ENCODE measurements at regions not wholly inside any gene's neighbourhood (a gene's known extent, or its start where the extent isn't known, plus 50 kb on each side); places are given as distances from the start of the nearest gene placed in this dataset.
A peak's percentile ranks its signal among the peaks of the same experiment; 100 is the strongest.

- ChIA-PET CTCF (interaction anchor here (1.2 to 1.6 kb wide), 2 partner anchors 16 to 60 kb away, joined by 3 read pairs; no protein-coding TSS in a partner anchor), POLR2A (interaction anchor here (0.8 to 1.8 kb wide), 4 partner anchors 14 to 145 kb away, joined by 3 to 5 read pairs (median 4); partner anchors contain the start of gene HS3ST1), RAD21 (ENCODE audit: low non-redundant PET in 1 of 2, low total read pairs in 2 of 2, uncharacterized antibody in 2 of 2, unreplicated experiment in 2 of 2) (no interaction called here)
- no peaks in the 10 kb centered on the region for H3K36me3 ChIP-seq (ENCODE audit: control insufficient read depth in 1 of 2, insufficient read depth in 2 of 2, low read length in 2 of 2)
- TF ChIP-seq ZBTB33 (IDR thresholded peaks at IDR 0.05; ENCODE audit: extremely low read depth, insufficient replicate concordance, low read length) (no peak), JUND (IDR thresholded peaks at IDR 0.05) (0 out of 2 replicates have a peak, but pooled peaks have one; percentile 23), TCF7L2 (IDR thresholded peaks at IDR 0.05; ENCODE audit: borderline replicate concordance, extremely low read depth, insufficient read depth, insufficient read length) (no peak), CBX3 (IDR thresholded peaks at IDR 0.05; ENCODE audit: low read depth) (peak; percentile 51; the same call in 1 of the 2 replicates), RAD21 (IDR thresholded peaks at IDR 0.05; ENCODE audit: low read depth) (peak; percentile 60), SRF (IDR thresholded peaks at IDR 0.05; ENCODE audit: low read depth) (no peak), MAX (IDR thresholded peaks at IDR 0.05) (peak; percentile 44), EGR1 (IDR thresholded peaks at IDR 0.05; ENCODE audit: low read depth) (no peak), EZH2phosphoT487 (IDR thresholded peaks at IDR 0.05; ENCODE audit: borderline replicate concordance) (no peak), ZFX (IDR thresholded peaks at IDR 0.05) (no peak), FOSL1 (IDR thresholded peaks at IDR 0.05; ENCODE audit: low read depth) (peak; percentile 41; the same call in 1 of the 2 replicates), CEBPB (IDR thresholded peaks at IDR 0.05; ENCODE audit: low read depth) (no peak), CTCF (IDR thresholded peaks at IDR 0.05 in 2 of 3, conservative IDR thresholded peaks at IDR 0.05 in 1 of 3; ENCODE audit: borderline replicate concordance in 1 of 3, insufficient read depth in 1 of 3, low read depth in 2 of 3, low read length in 2 of 3) (peak in 2 of 3 experiments; percentile 5 to 54; a peak in 3 of 6 replicates), ATF3 (IDR thresholded peaks at IDR 0.05) (no peak), SP1 (IDR thresholded peaks at IDR 0.05; ENCODE audit: low read depth) (peak; percentile 19; the same call in 1 of the 2 replicates), POLR2AphosphoS5 (IDR thresholded peaks at IDR 0.05; ENCODE audit: low read depth, low read length) (no peak), ZNF274 (IDR thresholded peaks at IDR 0.05; ENCODE audit: low read depth, low read length) (no peak), POLR2A (IDR thresholded peaks at IDR 0.05; ENCODE audit: borderline replicate concordance, extremely low read depth, insufficient read depth, insufficient read length) (no peak), EZH2 (IDR thresholded peaks at IDR 0.05) (no peak)
- DNase-seq (ENCODE audit: low read depth, low spot score) (no peak), ATAC-seq (peak; percentile 80)
- 0 out of 2 replicates have a peak overlapping the region, but pooled peaks have one; percentile 2 for H3K9ac ChIP-seq (ENCODE audit: low read length)
- H4K20me1 ChIP-seq (ENCODE audit: insufficient read depth): no peaks in the 10 kb centered on the region
- H3K9me3 ChIP-seq (ENCODE audit: control insufficient read depth in 1 of 2, insufficient read depth in 1 of 2, low read depth in 1 of 2, low read length in 2 of 2): no peaks in the 10 kb centered on the region
- no peaks in the 10 kb centered on the region for H3K79me2 ChIP-seq (ENCODE audit: insufficient read depth, low read length)
- no TSS peak for BruUV-seq (replicated peaks)
- intact Hi-C loops (cut with micrococcal nuclease): loop anchor here (5.0 kb wide), 1 partner anchor 233 kb away; no protein-coding TSS in a partner anchor
- peak overlapping the region; percentile 38 for H3K4me2 ChIP-seq (ENCODE audit: low read length)
- H3K27ac ChIP-seq (ENCODE audit: low read depth, low read length): no peak overlapping the region
- peak overlapping the region; percentile 74 for H2AFZ ChIP-seq (ENCODE audit: low read depth, low read length, poor library complexity, severe bottlenecking)
- no peak overlapping the region for H3K4me3 ChIP-seq (replicated peaks in 1 of 2; ENCODE audit: low read depth in 1 of 2, low read length in 2 of 2)
- peaks cover 17 to 34% of the 10 kb centered on the region in 2 experiments; a peak in 3 of 4 replicates for H3K4me1 ChIP-seq (ENCODE audit: control insufficient read depth in 1 of 2, insufficient read depth in 2 of 2, low read length in 2 of 2)
- no peaks in the 10 kb centered on the region for H3K27me3 ChIP-seq (ENCODE audit: insufficient read depth, low read length)
- H3K9me2 ChIP-seq (ENCODE audit: insufficient read depth): no peaks in the 10 kb centered on the region
Measured at GRCh38 chr4:11488657-11489452, 60.2 kb upstream of the HS3ST1 start.
